EH (cell line): ENCODE measurements at regions not wholly inside any gene's neighbourhood (a gene's known extent, or its start where the extent isn't known, plus 50 kb on each side); places are given as distances from the start of the nearest gene placed in this dataset.
A peak's percentile ranks its signal among the peaks of the same experiment; 100 is the strongest.

Source experiments
- DNase-seq: peaks from one replicate; pipeline ENCODE4 v3.0.0-alpha.2; 2015; ENCODE audit warnings: low read depth

- DNase-seq: peak; percentile 58
Observed at GRCh38 chr3:194536871-194537637, 50.3 kb upstream of the ATP13A3 start.
